SIG-M5 treated with dmso at 0.1 percent for 504 hours (cell line): ENCODE measurements at regions not wholly inside any gene's neighbourhood (a gene's known extent, or its start where the extent isn't known, plus 50 kb on each side); places are given as distances from the start of the nearest gene placed in this dataset.
"Not testable (repeated sequence)": the region's sequence is repeated elsewhere in the genome, so short reads cannot be mapped to it uniquely, and the experiment has no call there.

Experiments used
- DNase-seq: peaks from one replicate; lab custom pipeline; 2025; ENCODE audit not compliant: unreplicated experiment; lab: John Stamatoyannopoulos, UW

DNA sequence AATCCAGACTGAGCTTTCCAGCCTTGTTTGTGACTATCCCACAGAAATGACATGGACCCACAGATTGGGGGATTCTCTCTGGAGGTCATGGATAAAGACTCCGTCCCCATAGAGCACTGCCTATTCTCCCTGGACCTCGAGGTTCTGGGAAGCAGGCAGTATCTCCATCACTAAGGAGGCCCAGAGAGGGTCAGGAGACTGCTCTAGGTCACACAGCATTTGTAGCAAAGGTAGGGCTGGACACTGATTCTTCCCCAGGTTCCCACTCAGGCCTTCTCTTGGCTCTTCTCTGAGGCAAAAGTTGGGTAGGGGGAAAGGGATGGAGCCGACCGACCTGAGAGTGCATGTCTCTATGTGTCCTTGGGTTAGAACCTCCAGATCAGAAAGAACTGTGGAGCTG is 80.9 kb downstream of the PTPRS start:
- no peak for DNase-seq

GRCh38 chr19:5257155-5258045 is 83.2 kb downstream of the PTPRS start:
- DNase-seq: no peak

DNA sequence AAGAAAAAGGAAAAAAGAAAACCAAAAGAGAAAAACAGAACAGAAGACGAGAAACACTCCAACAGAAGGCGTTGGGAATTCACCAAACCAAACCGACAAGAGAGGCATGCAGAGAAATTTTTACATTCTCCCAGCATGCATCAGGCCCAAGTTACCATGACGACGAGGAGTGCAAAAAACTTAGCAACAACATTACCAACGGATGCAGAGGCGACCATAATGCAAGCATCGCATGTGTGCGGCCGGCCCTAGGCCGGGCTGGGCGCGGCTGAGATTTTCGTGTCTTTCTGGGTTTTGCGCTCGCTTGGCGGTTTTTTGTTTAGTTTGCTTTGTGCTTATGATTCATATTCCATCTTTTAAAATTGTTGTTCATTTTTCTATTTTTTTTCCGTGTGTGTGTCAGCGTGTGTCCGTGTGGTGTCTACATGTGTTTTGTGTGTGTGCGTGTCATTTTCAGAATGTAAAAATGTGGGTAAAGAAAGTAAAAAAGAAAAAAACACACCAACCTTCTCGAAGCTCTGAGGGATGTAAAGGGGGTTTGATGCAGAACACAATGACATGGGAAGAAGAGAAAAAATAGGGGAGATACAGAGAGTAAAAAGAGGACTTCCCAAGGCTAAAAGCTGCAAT is 84.9 kb downstream of the PTPRS start:
- no peak for DNase-seq

- no peak for DNase-seq
Measured at GRCh38 chr19:5254944-5255343, 85.7 kb downstream of the PTPRS start.

GRCh38 chr19:5254543-5254942 is 86.1 kb downstream of the PTPRS start:
- DNase-seq: no peak

GRCh38 chr19:5253406-5254110 is 87.1 kb downstream of the PTPRS start:
- DNase-seq: no peak

GRCh38 chr19:5251096-5252065 is 89.2 kb downstream of the PTPRS start:
- DNase-seq: no peak

GRCh38 chr19:5250127-5250659 is 90.4 kb downstream of the PTPRS start:
- no peak for DNase-seq

DNA sequence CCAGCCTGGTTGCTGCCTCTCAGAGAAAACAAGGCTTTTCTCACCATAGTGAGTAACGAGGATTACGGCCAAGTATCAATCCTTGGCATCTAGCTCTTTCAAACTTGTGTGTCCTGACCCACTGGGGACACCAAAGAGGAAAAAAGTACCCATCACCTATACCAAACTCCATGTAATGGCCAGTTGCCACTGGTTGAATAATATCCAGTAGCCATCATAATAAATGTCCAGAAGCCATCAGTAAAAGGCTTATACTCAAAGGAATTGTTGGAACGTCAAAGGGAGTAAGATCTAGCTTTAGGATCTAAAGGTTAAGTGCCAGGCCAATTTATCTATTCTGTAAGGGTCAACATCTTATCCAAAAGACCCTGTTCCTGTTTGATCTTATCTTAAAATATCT is 91.1 kb downstream of the PTPRS start:
- no peak for DNase-seq

- DNase-seq: no peak
Measured at GRCh38 chr19:5247957-5248705, 92.5 kb downstream of the PTPRS start.

- DNase-seq: no peak
Measured at GRCh38 chr19:5246554-5247155, 94.0 kb downstream of the PTPRS start.

DNA sequence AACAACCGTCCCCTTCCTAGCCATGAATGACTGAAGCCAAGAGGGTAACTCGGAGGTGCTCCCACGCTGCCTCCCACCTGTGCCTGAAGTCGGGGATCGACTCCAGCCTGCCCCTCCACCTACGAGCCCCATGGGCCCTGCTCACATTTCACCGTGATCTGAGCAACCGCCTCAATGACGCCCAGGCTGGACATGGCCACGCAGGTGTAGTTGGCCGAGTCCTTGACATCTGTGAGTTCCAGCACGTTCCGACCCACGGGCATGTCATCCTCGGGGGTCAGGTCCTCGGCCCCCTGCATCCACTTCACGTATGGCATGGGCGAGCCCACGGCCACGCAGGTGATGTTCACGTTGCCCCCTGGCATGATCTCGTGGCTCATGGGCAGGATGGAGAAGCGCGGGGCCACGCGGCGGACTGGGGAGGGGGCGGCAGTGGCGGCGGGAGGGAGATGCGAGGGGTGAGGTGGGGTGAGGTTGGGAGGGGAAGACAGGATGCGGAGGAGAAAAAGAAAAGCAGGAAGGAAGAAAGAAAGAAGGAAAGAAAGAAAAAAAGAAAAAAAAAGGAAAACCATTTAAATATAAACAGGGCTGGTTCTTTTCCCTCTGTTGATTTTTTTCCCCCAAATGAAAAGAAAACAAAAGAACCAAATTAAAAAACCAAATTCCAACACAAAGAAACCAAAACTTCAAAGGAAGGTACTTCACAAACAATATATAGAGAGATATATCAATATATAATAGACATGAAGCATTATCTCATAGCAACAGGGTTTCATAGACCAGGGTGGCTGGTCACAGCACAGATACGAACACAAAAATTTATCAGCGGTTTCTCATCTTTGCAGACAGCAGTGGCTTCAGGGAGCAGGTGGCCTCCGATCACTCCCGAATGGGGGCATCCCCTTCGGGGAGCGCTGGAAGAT is 94.7 kb downstream of the PTPRS start:
- DNase-seq: no peak

- no peak for DNase-seq
Measured at GRCh38 chr19:5244351-5244750, 96.3 kb downstream of the PTPRS start.

GRCh38 chr19:5243878-5244277 is 96.7 kb downstream of the PTPRS start:
- DNase-seq: no peak

GRCh38 chr19:5241896-5242295 is 98.7 kb downstream of the PTPRS start:
- DNase-seq: not testable (repeated sequence)

- DNase-seq: no peak
Measured at GRCh38 chr19:5240011-5240410, 100.6 kb downstream of the PTPRS start.

DNA sequence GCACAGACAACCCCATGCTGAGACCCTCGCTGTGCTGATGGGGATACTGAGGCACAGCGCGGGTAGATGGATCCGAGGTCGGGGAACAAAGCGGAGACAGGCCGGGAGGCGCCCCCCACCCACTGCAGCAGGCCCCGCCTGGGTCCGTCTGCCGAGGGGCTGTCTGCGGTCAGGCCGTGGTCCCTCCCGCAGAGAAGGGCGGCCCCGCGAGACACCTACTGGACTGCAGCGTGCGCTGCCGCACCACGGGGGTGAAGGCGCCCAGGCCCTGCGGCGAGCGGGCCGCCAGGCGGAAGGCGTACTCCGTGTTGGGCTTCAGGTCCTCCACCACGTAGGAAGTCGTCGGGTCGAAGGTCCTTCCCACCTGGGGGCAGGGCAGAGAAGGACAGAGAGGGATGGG is 101.9 kb downstream of the PTPRS start:
- DNase-seq: no peak

DNA sequence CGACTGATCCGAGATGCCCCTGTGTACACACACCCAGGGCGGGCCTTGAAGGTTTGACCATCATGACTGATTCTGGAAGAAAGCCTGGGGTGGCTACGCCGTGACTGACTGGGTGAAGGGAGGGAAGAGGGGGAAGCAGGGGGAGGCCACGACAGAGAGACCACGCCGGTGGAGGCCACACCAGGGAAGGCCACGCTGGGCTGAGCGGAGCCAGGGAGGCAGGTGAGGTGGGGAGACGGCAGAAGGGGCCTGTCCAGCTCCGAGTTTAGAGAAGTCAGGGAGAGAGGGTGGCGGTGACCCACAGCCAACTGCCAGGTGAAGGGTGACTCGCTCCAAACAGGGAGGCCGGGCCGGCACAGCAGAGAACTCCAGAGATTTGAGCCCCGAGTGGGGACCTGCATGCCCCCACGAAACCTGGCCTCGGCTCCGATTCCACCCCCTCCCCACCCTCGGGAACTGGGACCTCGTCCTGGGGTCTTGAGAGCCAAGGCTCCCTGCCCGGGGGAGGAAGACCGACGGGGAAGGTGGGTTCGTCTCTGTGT is 102.6 kb downstream of the PTPRS start:
- no peak for DNase-seq
